ENCODE measurements at regions not wholly inside any gene's neighbourhood (a gene's known extent, or its start where the extent isn't known, plus 50 kb on each side); places are given as distances from the start of the nearest gene placed in this dataset.

DNA sequence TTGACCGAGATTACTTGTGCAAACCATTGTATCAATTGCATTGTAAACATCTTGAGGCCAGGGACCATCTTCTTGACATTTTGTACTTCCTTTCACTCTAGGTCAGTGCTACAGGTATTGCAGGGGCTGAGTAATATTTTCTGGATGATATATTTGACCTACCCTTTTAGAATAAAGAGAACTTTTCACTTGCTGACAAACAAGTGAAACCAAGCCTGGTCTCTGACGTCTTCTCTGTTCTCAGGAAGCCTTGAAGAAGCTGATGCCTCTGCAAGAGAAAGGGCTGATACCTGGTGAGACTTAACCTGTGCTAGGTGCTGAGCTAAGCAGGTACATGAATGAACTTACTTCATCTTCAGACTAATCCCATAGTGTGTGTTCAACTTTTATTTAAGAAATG, 60.5 kb upstream of the GGTLC1 start:
- DNase-seq, result no peak

GRCh38 chr20:24048024-24048611, 59.5 kb upstream of the GGTLC1 start:
- no peak for DNase-seq

GRCh38 chr20:24046888-24047287, 58.3 kb upstream of the GGTLC1 start:
- no peak for DNase-seq

- no peak for DNase-seq
Measured at GRCh38 chr20:24045621-24046318, 57.2 kb upstream of the GGTLC1 start.

- no peak for DNase-seq
Measured at GRCh38 chr20:24043294-24043693, 54.7 kb upstream of the GGTLC1 start.

- DNase-seq, result no peak
Measured at GRCh38 chr20:24042646-24043045, 54.1 kb upstream of the GGTLC1 start.

- no peak for DNase-seq
Measured at GRCh38 chr20:24040896-24041459, 52.4 kb upstream of the GGTLC1 start.

- no peak for DNase-seq
Measured at GRCh38 chr20:24039196-24039595, 50.6 kb upstream of the GGTLC1 start.

Measured in MV-4-11 (cell line).